GM10266 (cell line): ENCODE measurements at regions not wholly inside any gene's neighbourhood (a gene's known extent, or its start where the extent isn't known, plus 50 kb on each side); places are given as distances from the start of the nearest gene placed in this dataset.
"Not testable (repeated sequence)": the region's sequence is repeated elsewhere in the genome, so short reads cannot be mapped to it uniquely, and the experiment has no call there.

ENCODE experiments used
- DNase-seq: peaks from one replicate; pipeline ENCODE4 v3.0.0; 2012; ENCODE audit errors: extremely low spot score
- CTCF ChIP-seq: IDR thresholded peaks from 2 replicates; pipeline ENCODE4 v1.5.1; 2012; ENCODE audit warnings: mild to moderate bottlenecking, low read depth; ENCODE audit not compliant: control insufficient read depth, insufficient read depth; ENCODE audit errors: missing control alignments

GRCh38 chr5:90224342-90224741, 185.2 kb downstream of the CETN3 start:
- DNase-seq = no peak
- TF ChIP-seq CTCF = no peak

GRCh38 chr5:90223756-90224155, 185.8 kb downstream of the CETN3 start:
- TF ChIP-seq CTCF = no peak
- no peak for DNase-seq

DNA sequence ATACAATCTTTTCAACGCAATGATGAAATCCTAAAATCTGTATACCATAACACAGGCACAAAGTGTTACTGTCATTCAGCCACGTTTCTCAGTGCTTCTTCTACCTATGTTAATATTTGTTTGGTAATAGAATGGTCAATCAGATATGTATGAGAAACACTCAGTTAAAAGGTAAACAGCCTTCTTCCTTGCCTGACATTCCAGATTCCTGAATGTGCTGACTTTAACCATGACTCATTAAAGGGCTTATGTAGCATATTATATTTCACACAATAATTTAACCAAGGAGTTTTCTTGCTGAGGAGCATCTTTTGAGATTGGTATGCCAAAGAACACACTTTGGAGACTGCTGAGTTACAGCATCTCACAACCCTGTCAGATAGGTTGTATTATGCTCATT, 187.6 kb downstream of the CETN3 start:
- no peak for TF ChIP-seq CTCF

GRCh38 chr5:90220554-90220953, 189.0 kb downstream of the CETN3 start:
- no peak for TF ChIP-seq CTCF
- DNase-seq = no peak

More for the DNA sequence above, 187.6 kb downstream of the CETN3 start:
- DNase-seq = no peak

DNA sequence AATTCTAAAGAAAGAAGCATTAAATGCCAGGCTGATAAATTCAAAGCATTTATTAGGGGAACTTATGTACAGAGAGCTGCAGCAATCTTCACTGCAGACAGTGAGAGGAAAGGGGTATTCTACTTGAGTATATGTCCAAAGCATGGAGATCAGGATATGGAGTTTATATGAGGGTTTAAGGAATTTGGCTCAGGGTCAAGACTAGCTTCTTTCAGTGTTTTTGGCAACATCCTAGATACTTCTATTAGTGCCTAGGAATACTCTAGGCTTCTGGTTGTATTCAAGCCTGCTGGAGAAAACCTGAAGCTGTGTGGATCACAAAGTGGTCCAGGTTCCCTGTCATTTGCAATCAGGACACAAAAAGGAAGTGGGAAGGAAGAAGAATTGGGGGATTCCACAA, 194.6 kb downstream of the CETN3 start:
- DNase-seq = no peak
- TF ChIP-seq CTCF = no peak

DNA sequence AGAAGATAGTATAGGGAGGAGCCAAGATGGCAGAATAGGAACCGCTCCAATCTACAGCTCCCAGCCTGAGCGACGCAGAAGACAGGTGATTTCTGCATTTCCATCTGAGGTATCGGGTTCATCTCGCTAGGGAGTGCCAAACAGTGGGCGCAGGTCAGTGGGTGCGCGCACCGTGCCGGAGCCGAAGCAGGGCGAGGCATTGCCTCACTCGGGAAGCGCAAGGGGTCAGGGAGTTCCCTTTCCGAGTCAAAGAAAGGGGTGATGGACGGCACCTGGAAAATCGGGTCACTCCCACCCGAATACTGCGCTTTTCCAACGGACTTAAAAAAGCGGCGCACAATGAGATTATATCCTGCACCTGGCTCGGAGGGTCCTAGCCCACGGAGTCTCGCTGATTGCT, 201.2 kb downstream of the CETN3 start:
- not testable (repeated sequence) for DNase-seq

GRCh38 chr5:90201923-90202322, 207.6 kb downstream of the CETN3 start:
- DNase-seq = no peak
- no peak for TF ChIP-seq CTCF

DNA sequence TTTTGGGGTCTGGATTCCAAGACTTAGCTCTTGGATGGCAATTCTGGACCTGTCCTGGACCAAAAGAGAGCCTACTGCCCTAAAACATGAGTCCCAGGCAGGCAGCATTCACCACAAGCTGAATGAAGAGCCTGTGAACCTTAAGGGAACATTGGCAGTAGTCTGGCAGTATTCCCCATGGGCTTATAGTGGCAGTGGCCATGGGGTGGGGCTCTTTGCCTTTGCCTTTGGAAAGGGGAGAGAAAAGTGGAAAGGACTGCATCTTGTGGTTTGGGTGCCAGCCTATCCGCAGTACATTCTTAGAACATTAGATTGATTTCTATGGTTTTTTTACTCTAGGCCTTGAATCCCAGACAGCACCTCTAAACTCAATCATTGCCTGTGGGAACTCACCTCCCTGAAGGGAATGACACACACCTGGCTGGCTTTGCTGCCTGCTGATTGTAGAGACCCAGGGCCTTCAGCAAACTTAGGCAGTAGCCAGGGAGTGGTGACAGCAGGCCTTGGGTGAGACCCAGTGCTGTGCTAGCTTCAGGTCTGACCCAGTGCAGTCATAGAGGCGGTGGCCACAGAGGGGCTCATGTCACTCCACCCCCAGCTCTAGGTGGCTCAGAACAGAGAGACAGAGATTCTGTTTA, 216.3 kb downstream of the CETN3 start:
- no peak for DNase-seq
- TF ChIP-seq CTCF = no peak
